NCI-H2196 (cell line): ENCODE measurements at regions not wholly inside any gene's neighbourhood (a gene's known extent, or its start where the extent isn't known, plus 50 kb on each side); places are given as distances from the start of the nearest gene placed in this dataset.

Experiments
- DNase-seq: peaks from one replicate; lab custom pipeline; 2025; ENCODE audit not compliant: unreplicated experiment; lab: John Stamatoyannopoulos, UW

DNA sequence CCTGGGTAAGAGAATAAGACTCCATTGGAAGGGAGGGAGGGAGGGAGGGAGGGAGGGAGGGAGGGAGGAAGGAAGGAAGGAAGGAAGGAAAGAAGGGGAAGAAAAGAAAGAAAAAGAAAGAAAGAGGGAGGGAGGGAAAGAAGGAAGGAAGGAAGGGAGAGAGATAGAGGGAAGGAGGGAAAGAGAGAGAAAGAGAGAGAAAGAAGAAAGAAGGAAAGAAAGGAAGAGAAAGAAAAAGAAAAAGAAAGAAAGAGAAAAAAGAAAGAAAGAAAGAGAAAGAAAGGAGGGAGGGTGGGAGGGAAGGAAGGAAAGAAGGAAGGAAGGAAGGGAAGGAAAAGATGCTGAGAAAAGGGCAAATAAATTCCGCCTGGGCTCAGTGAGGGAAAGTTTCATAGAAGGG is 74.7 kb upstream of the IFNAR2 start:
- DNase-seq, result no peak

DNA sequence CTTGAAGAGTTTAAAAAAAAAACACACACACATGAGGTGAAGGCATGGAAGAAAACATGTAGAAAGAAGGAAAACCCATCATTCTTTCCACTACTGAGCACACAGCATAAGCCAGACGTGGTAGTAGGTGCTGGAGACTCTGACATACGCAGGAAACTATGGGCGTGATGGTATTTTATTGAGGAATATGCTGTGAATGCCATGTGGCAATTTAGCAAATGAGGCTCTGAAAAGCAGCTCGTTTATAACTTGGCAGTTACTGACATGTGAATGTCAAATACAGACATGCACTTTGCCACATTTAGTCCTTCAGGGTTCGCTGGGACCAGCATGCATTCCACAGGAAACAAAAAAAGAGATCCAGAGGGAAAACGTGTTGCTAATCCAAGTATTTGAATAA is 74.3 kb upstream of the IFNAR2 start:
- no peak for DNase-seq

DNA sequence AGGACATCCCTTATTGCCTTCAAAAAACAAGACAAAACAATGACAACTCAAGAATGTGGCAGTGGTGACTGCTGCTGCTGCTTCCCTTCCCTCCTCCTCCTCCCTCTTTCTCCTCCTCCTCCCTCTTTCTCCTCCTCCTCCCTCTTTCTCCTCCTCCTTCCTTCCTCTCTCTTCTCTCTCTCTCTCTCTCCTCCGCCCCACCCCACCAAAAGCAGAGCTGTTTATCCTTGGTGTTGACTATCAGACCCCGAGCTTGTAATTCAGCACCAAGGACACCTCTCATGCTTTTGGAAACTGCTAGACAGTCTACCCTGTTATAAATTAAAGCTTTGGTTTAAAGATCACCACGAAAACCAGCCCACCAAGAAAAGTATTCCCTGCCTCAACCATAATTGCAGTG is 72.4 kb upstream of the IFNAR2 start:
- no peak for DNase-seq

DNA sequence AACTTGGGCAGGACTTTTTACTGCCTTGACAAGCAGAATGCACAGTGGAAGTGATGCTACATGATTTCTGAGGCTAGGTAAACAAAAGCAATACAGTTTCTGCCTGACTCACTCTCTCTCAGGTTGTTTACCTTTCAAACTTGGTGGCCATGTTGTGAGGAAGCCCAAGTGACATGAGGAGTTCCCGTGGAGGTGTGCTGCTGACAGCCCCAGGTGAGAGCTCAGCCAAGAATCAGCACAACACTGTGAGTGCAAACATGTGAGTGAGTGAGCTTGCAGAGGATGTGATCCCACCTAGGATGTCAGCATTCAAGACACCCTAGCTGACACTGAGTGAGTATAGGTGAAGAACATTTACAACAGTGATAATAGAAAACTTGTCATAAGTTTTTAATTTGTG is 71.1 kb upstream of the IFNAR2 start:
- DNase-seq, result no peak

DNA sequence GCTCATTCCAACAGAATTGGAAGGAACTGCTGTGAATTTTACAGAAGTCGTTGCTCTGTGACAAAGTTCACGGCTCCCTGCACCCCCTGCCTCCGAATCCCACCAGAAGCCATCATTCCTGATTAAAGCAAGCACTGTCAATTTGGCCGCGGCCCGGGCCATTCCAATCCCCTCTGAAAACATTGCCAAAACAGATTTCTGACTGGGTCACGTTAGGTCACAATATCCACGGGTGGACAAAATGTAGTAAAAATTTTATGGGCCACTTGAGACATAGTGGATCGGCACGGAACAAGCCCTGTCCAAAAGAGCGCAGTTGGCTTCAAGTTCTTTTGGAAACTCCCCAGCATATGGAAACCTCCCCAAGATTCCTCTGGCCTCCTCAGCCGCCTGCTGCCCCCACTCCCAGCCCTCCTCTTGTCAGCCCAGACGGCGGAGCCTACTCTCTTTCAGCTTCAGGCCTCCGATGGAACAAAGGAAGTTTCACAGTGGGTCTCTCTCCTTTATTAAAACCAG is 67.2 kb upstream of the IFNAR2 start:
- no peak for DNase-seq

DNA sequence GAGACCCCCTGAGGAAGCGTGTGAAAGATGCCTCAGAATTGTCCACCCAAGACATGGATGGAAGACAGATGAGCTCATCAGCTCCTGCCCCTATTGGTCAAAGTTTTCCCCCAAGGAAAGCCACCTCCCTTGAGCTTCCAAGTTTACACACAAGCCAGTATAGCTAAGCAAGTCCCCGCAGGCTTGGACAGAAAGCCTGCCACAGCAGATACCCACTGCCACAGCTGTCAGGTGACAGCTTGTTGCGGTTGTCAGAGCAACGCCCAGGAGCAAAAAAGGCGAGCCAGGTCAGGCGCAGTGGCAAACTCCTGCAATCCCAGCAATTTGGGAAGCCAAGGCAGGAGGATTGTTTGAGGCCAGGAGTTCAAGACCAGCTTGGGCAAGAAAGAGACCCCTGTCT is 60.9 kb upstream of the IFNAR2 start:
- no peak for DNase-seq

DNA sequence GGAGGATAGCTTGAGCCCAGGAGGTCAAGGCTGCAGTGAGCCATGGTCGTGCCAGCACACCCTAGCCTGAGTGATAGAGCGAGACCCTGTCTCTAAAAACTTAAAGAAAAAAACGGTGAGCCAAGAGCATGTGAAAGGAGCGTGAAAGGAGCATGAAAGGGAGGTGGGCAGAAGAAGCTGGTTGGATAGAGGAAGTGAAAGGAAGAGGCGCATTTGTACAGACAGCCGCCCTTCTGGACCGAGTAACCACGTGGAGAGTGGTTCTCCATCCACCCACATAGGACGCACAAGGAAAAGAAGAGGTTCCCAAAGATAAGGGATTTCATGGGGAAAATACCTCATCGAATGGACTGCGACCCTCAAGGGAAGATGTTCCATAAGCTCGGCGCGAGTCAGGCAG is 60.4 kb upstream of the IFNAR2 start:
- DNase-seq, result no peak

DNA sequence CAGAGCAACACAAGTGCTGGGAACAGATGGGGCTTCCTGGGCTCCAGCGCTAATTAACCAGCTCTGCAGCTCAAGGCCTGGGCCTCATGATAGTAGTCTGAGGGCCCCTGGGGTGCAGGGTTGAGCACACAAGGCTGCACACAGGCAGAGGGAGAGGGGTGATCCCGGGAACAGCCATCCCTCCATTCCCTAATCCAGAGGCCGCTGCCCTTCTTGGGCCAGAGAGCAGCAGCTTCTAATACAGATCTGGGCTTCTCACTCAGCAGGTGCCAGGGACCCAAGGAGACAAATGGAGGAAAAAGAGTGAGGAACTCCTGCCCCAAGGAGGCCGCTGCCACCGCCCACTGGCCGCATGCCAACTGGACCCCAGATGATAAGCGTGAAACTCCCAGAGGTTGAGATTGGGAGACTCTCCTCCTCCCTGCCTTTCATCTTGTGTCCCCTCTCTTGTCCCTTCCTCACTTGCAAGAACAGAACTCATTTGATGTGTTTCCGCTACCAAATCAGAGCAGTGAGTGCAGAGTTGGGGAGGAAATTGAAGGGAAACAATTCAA is 58.0 kb upstream of the IFNAR2 start:
- DNase-seq, result no peak

DNA sequence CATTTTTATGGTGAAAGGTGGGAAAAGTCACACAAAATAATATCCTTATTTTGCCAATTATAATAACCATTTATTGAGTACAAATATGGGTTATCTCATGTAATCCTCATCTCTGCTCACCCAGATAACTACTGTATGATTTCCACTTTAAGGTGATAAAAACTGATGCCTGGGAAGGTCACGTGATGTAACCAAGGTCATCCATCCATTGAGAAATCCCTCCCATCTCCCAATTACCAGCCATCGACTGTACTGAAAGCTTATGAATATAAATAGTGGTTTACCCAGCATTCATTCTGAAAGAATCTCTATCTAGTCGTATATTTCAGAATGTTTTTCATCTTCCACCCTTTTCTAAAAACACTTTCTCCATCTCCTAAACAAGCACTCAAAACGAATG is 55.0 kb upstream of the IFNAR2 start:
- no peak for DNase-seq
